Neuron (in vitro differentiated cells): ENCODE measurements at regions not wholly inside any gene's neighbourhood (a gene's known extent, or its start where the extent isn't known, plus 50 kb on each side); places are given as distances from the start of the nearest gene placed in this dataset.

ENCODE experiments used
- H2AFZ ChIP-seq: one replicate; pipeline ENCODE4 v1.6.1; 2013; ENCODE audit warnings: low read depth, mild to moderate bottlenecking, inconsistent platforms, low read length, moderate library complexity
- H3K27me3 ChIP-seq: one replicate; pipeline ENCODE4 v1.6.1; 2013; ENCODE audit warnings: low read length; ENCODE audit not compliant: insufficient read depth
- H3K36me3 ChIP-seq: one replicate; pipeline ENCODE4 v1.6.1; 2013; ENCODE audit warnings: low read length; ENCODE audit not compliant: insufficient read depth
- H3K4me1 ChIP-seq: one replicate; pipeline ENCODE4 v1.6.1; 2013; ENCODE audit warnings: low read length; ENCODE audit not compliant: insufficient read depth
- H3K4me3 ChIP-seq: 2 replicates; pipeline ENCODE4 v1.5.1; 2013; ENCODE audit warnings: mild to moderate bottlenecking, low read length, moderate library complexity
- H3K9me3 ChIP-seq: one replicate; pipeline ENCODE4 v1.6.1; 2013; ENCODE audit warnings: low read length

DNA sequence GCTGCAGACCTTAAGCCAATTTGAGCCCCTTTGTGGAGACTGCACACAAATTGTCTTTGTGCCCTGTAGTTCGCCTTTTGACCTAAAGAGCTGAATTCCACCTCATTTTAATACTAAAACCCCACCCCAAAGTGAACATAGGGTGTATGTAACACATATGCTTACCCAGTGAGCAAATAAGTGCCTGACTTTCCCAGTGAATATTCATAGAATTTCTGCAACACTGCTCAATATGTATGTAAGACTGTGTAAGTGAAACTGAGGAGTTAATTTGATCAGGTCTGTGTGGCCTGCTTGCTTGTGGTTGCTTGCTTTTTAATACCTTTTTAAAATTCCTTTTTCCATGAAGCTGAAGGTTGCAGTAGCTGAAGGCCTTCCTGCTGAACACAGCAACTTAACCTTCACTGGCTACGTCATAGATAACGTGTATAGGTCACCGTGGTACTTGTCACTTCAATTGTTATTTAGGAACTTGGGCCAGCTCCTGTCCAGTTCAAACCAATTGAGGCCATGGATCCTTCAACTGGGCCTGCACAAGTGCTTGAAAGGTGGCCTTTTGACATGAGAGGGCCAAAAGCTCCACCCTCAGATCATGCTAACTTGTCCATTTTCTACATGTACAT lies 131.7 kb upstream of the BTBD3 start:
- Histone ChIP-seq H3K4me3 (no peak overlapping the region), H3K36me3 (no peaks in the 10 kb centered on the region), H2AFZ (no peak overlapping the region), H3K27me3 (no peaks in the 10 kb centered on the region), H3K9me3 (no peaks in the 10 kb centered on the region), H3K4me1 (no peaks in the 10 kb centered on the region)

GRCh38 chr20:11790046-11790445 lies 127.6 kb upstream of the BTBD3 start:
- H3K4me1 ChIP-seq, result no peaks in the 10 kb centered on the region
- H2AFZ ChIP-seq, result no peak overlapping the region
- no peaks in the 10 kb centered on the region for H3K9me3 ChIP-seq
- no peaks in the 10 kb centered on the region for H3K27me3 ChIP-seq
- no peaks in the 10 kb centered on the region for H3K36me3 ChIP-seq
- no peak overlapping the region for H3K4me3 ChIP-seq

- Histone ChIP-seq H3K9me3 (no peaks in the 10 kb centered on the region), H3K4me1 (no peaks in the 10 kb centered on the region), H3K4me3 (no peak overlapping the region), H2AFZ (no peak overlapping the region), H3K27me3 (no peaks in the 10 kb centered on the region), H3K36me3 (no peaks in the 10 kb centered on the region)
These were observed 126.4 kb upstream of the BTBD3 start for GRCh38 chr20:11791316-11791715.

GRCh38 chr20:11791835-11792567 lies 125.7 kb upstream of the BTBD3 start:
- H3K27me3 ChIP-seq, result no peaks in the 10 kb centered on the region
- H3K4me3 ChIP-seq, result no peak overlapping the region
- H2AFZ ChIP-seq, result no peak overlapping the region
- no peaks in the 10 kb centered on the region for H3K36me3 ChIP-seq
- no peaks in the 10 kb centered on the region for H3K9me3 ChIP-seq
- no peaks in the 10 kb centered on the region for H3K4me1 ChIP-seq

- Histone ChIP-seq H3K9me3 (no peaks in the 10 kb centered on the region), H3K4me1 (no peaks in the 10 kb centered on the region), H2AFZ (no peak overlapping the region), H3K27me3 (no peaks in the 10 kb centered on the region), H3K4me3 (no peak overlapping the region), H3K36me3 (no peaks in the 10 kb centered on the region)
These were observed 125.1 kb upstream of the BTBD3 start for GRCh38 chr20:11792568-11792953.

GRCh38 chr20:11794525-11794924 lies 123.2 kb upstream of the BTBD3 start:
- no peaks in the 10 kb centered on the region for H3K27me3 ChIP-seq
- no peak overlapping the region for H2AFZ ChIP-seq
- H3K9me3 ChIP-seq, result no peaks in the 10 kb centered on the region
- no peak overlapping the region for H3K4me3 ChIP-seq
- H3K4me1 ChIP-seq, result no peaks in the 10 kb centered on the region
- no peaks in the 10 kb centered on the region for H3K36me3 ChIP-seq

DNA sequence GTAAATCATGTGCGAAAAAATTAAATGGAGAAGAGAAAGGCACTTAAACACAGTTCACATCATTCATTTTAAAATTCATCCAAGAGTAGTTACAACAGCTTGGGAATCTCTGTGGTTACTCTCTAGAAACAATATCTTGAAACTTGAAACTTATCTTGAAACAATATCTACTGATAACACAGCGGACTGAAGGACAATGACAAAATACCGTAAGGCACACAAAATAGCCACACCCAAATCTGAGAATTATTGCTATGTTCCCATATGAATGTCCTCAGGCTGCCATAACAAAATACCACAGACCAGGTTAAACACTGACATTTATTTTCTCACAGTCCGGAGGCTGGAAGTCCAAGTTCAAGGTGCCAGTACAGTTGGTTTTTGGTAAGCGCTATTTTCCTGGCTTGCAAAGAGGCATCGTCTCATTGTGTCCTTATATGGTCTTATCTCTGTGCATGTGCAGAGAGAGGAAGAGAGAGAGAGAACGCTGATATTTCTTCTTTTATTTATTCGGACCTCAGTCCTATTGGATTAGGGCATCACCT lies 122.5 kb upstream of the BTBD3 start:
- no peaks in the 10 kb centered on the region for H3K9me3 ChIP-seq
- H3K27me3 ChIP-seq, result no peaks in the 10 kb centered on the region
- no peaks in the 10 kb centered on the region for H3K36me3 ChIP-seq
- no peaks in the 10 kb centered on the region for H3K4me1 ChIP-seq
- no peak overlapping the region for H3K4me3 ChIP-seq
- H2AFZ ChIP-seq, result no peak overlapping the region

- H2AFZ ChIP-seq, result no peak overlapping the region
- no peak overlapping the region for H3K4me3 ChIP-seq
- no peaks in the 10 kb centered on the region for H3K4me1 ChIP-seq
- H3K9me3 ChIP-seq, result no peaks in the 10 kb centered on the region
- H3K27me3 ChIP-seq, result no peaks in the 10 kb centered on the region
- H3K36me3 ChIP-seq, result no peaks in the 10 kb centered on the region
These were observed 121.7 kb upstream of the BTBD3 start for GRCh38 chr20:11796026-11796425.

DNA sequence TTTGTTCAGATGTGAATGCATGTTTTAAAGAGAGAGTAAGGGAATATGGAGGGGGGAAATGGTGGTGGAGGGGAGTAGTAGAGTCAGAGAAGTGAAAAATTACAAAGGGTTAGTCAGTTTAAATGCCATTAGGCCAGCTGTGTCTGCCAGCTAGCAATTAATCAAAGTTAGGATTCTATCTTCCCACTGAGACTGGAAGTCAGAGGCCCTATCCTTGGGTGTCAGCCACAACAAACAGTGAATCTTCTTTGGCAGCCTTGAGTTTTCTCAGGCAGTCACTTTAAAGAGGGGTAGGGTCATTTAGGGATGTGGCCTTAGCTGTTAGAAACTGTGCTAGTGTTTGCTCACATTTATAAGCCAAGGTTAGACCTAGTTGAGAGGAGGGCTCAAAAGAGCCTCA lies 120.5 kb upstream of the BTBD3 start:
- Histone ChIP-seq H3K36me3 (no peaks in the 10 kb centered on the region), H3K4me3 (no peak overlapping the region), H3K4me1 (no peaks in the 10 kb centered on the region), H2AFZ (no peak overlapping the region), H3K9me3 (no peaks in the 10 kb centered on the region), H3K27me3 (no peaks in the 10 kb centered on the region)

GRCh38 chr20:11799281-11799684 lies 118.4 kb upstream of the BTBD3 start:
- Histone ChIP-seq H3K4me3 (no peak overlapping the region), H3K27me3 (no peaks in the 10 kb centered on the region), H3K36me3 (no peaks in the 10 kb centered on the region), H3K9me3 (no peaks in the 10 kb centered on the region), H2AFZ (no peak overlapping the region), H3K4me1 (no peaks in the 10 kb centered on the region)

- Histone ChIP-seq H3K4me3 (no peak overlapping the region), H2AFZ (no peak overlapping the region), H3K4me1 (no peaks in the 10 kb centered on the region), H3K36me3 (no peaks in the 10 kb centered on the region), H3K9me3 (no peaks in the 10 kb centered on the region), H3K27me3 (no peaks in the 10 kb centered on the region)
These were observed 110.3 kb upstream of the BTBD3 start for GRCh38 chr20:11807054-11808048.

DNA sequence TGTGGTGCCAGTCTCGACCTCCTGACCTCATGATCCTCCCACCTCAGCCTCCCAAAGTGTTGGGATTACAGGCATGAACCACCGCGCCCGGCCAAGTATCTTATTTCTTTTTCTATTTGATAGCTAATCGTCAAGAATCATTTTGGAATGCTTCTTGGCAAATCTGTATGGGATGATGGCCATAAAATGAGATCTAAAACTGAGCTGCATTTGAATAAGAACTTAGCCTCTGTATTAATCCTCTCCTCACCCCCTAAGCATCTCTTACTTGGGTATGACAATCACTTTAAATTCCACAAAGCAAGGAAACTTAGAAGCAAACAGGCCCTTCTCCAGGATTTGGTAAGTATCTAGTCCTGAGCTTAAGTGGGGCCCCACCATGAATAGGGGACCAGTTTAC lies 108.9 kb upstream of the BTBD3 start:
- Histone ChIP-seq H2AFZ (no peak overlapping the region), H3K27me3 (no peaks in the 10 kb centered on the region), H3K4me1 (no peaks in the 10 kb centered on the region), H3K36me3 (no peaks in the 10 kb centered on the region), H3K9me3 (no peaks in the 10 kb centered on the region), H3K4me3 (no peak overlapping the region)
